G401.6 (cell line): ENCODE measurements at regions not wholly inside any gene's neighbourhood (a gene's known extent, or its start where the extent isn't known, plus 50 kb on each side); places are given as distances from the start of the nearest gene placed in this dataset.

ENCODE experiments used
- FAIRE-seq: peaks from 2 replicates; lab custom pipeline; 2012; peaks lifted over from hg19 to GRCh38; lab: Jason Lieb, UNC

GRCh38 chr9:26057050-26057449, 378.8 kb upstream of the TUSC1 start:
- no peak for FAIRE-seq

- no peak for FAIRE-seq
These were observed 376.6 kb upstream of the TUSC1 start for GRCh38 chr9:26054600-26055520.

- FAIRE-seq: no peak
These were observed 375.7 kb upstream of the TUSC1 start for GRCh38 chr9:26053954-26054353.

GRCh38 chr9:26043431-26043830, 365.2 kb upstream of the TUSC1 start:
- no peak for FAIRE-seq

- no peak for FAIRE-seq
These were observed 356.5 kb upstream of the TUSC1 start for GRCh38 chr9:26034786-26035185.

GRCh38 chr9:26033336-26033735, 355.1 kb upstream of the TUSC1 start:
- FAIRE-seq: no peak

GRCh38 chr9:26026423-26027100, 348.3 kb upstream of the TUSC1 start:
- no peak for FAIRE-seq

- FAIRE-seq: no peak
These were observed 335.0 kb upstream of the TUSC1 start for GRCh38 chr9:26013199-26013598.

GRCh38 chr9:26012797-26013196, 334.6 kb upstream of the TUSC1 start:
- no peak for FAIRE-seq

- FAIRE-seq: no peak
These were observed 316.4 kb upstream of the TUSC1 start for GRCh38 chr9:25994605-25995004.

GRCh38 chr9:25990376-25990775, 312.1 kb upstream of the TUSC1 start:
- no peak for FAIRE-seq

- FAIRE-seq: no peak
These were observed 297.4 kb upstream of the TUSC1 start for GRCh38 chr9:25975667-25976066.

GRCh38 chr9:25964239-25964638, 286.0 kb upstream of the TUSC1 start:
- FAIRE-seq: no peak

GRCh38 chr9:25960178-25960577, 281.9 kb upstream of the TUSC1 start:
- no peak for FAIRE-seq

GRCh38 chr9:25954209-25954608, 276.0 kb upstream of the TUSC1 start:
- FAIRE-seq: no peak

- FAIRE-seq: no peak
These were observed 269.9 kb upstream of the TUSC1 start for GRCh38 chr9:25948182-25948581.

- FAIRE-seq: no peak
These were observed 260.9 kb upstream of the TUSC1 start for GRCh38 chr9:25939126-25939525.

- no peak for FAIRE-seq
These were observed 257.8 kb upstream of the TUSC1 start for GRCh38 chr9:25936031-25936430.

- no peak for FAIRE-seq
These were observed 256.9 kb upstream of the TUSC1 start for GRCh38 chr9:25935188-25935587.

- no peak for FAIRE-seq
These were observed 240.5 kb upstream of the TUSC1 start for GRCh38 chr9:25918761-25919160.

GRCh38 chr9:25917731-25918362, 239.6 kb upstream of the TUSC1 start:
- FAIRE-seq: no peak

- no peak for FAIRE-seq
These were observed 235.6 kb upstream of the TUSC1 start for GRCh38 chr9:25913806-25914205.

GRCh38 chr9:25904701-25905100, 226.5 kb upstream of the TUSC1 start:
- FAIRE-seq: no peak
